HCT116 (cell line): ENCODE measurements at regions not wholly inside any gene's neighbourhood (a gene's known extent, or its start where the extent isn't known, plus 50 kb on each side); places are given as distances from the start of the nearest gene placed in this dataset.

Source experiments
- ATF3 ChIP-seq: IDR thresholded peaks from 2 replicates; pipeline ENCODE4 v1.6.1; 2012
- CTCF ChIP-seq, 3 experiments: fragments of 200-600 bp in 1 of 3; sonication (generic) in 1 of 3; IDR thresholded peaks in 2 of 3; conservative IDR thresholded peaks in 1 of 3; 2 replicates each; pipeline ENCODE4 v1.5.1; 2012 to 2017; ENCODE audit warnings: low read depth in 2 of 3, low read length in 2 of 3, antibody characterized with exemption in 1 of 3, borderline replicate concordance in 1 of 3, control low read depth in 1 of 3, mild to moderate bottlenecking in 1 of 3, mixed read lengths in 1 of 3, mixed run types in 1 of 3, moderate library complexity in 1 of 3; ENCODE audit not compliant: insufficient read depth in 1 of 3
- EZH2 ChIP-seq: fragments of 200-600 bp; sonication (generic); IDR thresholded peaks from 2 replicates; pipeline ENCODE4 v1.6.1; 2017; ENCODE audit warnings: antibody characterized with exemption, mixed run types
- JUND ChIP-seq: IDR thresholded peaks from 2 replicates; pipeline ENCODE4 v1.6.1; 2012
- POLR2A ChIP-seq: IDR thresholded peaks from 2 replicates; pipeline ENCODE4 v1.7.0; 2011; ENCODE audit warnings: borderline replicate concordance; ENCODE audit not compliant: insufficient read depth, insufficient read length; ENCODE audit errors: extremely low read depth
- POLR2AphosphoS5 ChIP-seq: IDR thresholded peaks from 2 replicates; pipeline ENCODE4 v1.6.1; 2011; ENCODE audit warnings: mild to moderate bottlenecking, low read depth, low read length, moderate library complexity
- SIN3A ChIP-seq: IDR thresholded peaks from 2 replicates; pipeline ENCODE4 v1.6.1; 2012; ENCODE audit warnings: low read depth
- SRF ChIP-seq: IDR thresholded peaks from 2 replicates; pipeline ENCODE4 v1.6.1; 2012; ENCODE audit warnings: low read depth

DNA sequence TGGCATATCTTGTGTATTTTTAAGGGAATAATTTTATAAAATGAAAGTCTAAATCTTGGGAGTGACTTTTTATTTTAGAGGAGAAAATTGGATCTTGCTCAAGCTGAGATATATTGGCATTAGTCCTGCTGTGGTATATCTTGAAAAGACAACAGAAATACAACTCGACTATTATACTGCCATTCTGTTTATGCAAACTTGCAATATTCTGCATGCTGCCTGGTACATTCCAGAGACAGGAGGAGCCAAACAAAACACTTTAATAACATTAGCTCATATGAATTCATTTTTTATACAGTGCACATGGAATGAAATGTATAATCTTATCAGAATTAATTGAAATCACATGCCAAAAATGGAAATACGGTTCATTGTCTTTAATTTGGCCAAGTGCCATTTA lies 176.0 kb upstream of the NRIP1 start:
- TF ChIP-seq SRF: no peak
- TF ChIP-seq CTCF (IDR thresholded peaks at IDR 0.05 in 2 of 3, conservative IDR thresholded peaks at IDR 0.05 in 1 of 3; ENCODE audit: borderline replicate concordance in 1 of 3, insufficient read depth in 1 of 3, low read depth in 2 of 3, low read length in 2 of 3): no peak
- no peak for TF ChIP-seq POLR2A
- no peak for TF ChIP-seq EZH2
- no peak for TF ChIP-seq POLR2AphosphoS5
- TF ChIP-seq ATF3: no peak
- no peak for TF ChIP-seq SIN3A
- TF ChIP-seq JUND: no peak
